Endothelial cell (in vitro differentiated cells): ENCODE measurements at regions not wholly inside any gene's neighbourhood (a gene's known extent, or its start where the extent isn't known, plus 50 kb on each side); places are given as distances from the start of the nearest gene placed in this dataset.

Source experiments
- DNase-seq: peaks from one replicate; pipeline ENCODE4 v3.0.0; 2021; ENCODE audit warnings: low spot score
- H3K27ac Mint-ChIP-seq: one replicate; pipeline ENCODE4 v1.8.0; 2021; ENCODE audit warnings: mixed read lengths, inconsistent platforms; ENCODE audit not compliant: unreplicated experiment
- H3K27me3 Mint-ChIP-seq: one replicate; pipeline ENCODE4 v1.8.0; 2021; ENCODE audit warnings: mild to moderate bottlenecking, moderate library complexity, mixed read lengths, inconsistent platforms; ENCODE audit not compliant: unreplicated experiment
- H3K36me3 Mint-ChIP-seq: one replicate; pipeline ENCODE4 v1.8.0; 2021; ENCODE audit warnings: mild to moderate bottlenecking, low read depth, mixed read lengths, inconsistent platforms; ENCODE audit not compliant: unreplicated experiment
- H3K4me1 Mint-ChIP-seq: one replicate; pipeline ENCODE4 v1.8.0; 2021; ENCODE audit warnings: mild to moderate bottlenecking, mixed read lengths, inconsistent platforms; ENCODE audit not compliant: unreplicated experiment
- H3K4me3 Mint-ChIP-seq: one replicate; pipeline ENCODE4 v1.8.0; 2021; ENCODE audit warnings: mild to moderate bottlenecking, mixed read lengths, inconsistent platforms; ENCODE audit not compliant: unreplicated experiment
- H3K9me3 Mint-ChIP-seq: one replicate; pipeline ENCODE4 v1.8.0; 2021; ENCODE audit warnings: mixed read lengths, inconsistent platforms; ENCODE audit not compliant: unreplicated experiment
- TF ChIP-seq, protein P1 (sequence below): fragments of 200-600 bp; sonication (generic); IDR thresholded peaks from one replicate; pipeline ENCODE4 v1.5.0; 2021; ENCODE audit warnings: antibody characterized with exemption; ENCODE audit not compliant: unreplicated experiment

DNA sequence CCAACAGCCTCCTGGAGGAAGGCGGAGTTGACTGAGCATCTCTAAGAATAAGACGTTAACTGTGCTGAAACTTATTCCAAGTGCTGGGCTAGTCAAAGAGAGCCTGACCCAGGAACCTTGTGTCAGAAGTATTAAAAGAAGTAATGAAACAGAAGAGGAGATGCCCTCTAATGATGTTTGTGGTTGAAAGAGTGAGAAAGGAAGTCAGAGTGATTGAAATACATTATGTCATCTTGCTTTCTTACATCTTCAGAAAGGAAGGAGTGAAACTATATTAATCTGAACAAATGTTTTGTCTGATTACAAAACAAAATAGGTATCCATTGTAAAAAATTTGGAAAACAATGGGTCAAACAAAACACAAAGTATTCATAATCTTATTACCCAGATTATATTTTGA lies 460.7 kb downstream of the NTRK2 start:
- H3K9me3 Mint-ChIP-seq = no peaks in the 10 kb centered on the region
- no peak for DNase-seq
- no peak overlapping the region for H3K4me3 Mint-ChIP-seq
- H3K27ac Mint-ChIP-seq = no peak overlapping the region
- H3K27me3 Mint-ChIP-seq = no peaks in the 10 kb centered on the region
- H3K36me3 Mint-ChIP-seq = no peaks in the 10 kb centered on the region
- no peaks in the 10 kb centered on the region for H3K4me1 Mint-ChIP-seq
- TF ChIP-seq, protein P1, sequence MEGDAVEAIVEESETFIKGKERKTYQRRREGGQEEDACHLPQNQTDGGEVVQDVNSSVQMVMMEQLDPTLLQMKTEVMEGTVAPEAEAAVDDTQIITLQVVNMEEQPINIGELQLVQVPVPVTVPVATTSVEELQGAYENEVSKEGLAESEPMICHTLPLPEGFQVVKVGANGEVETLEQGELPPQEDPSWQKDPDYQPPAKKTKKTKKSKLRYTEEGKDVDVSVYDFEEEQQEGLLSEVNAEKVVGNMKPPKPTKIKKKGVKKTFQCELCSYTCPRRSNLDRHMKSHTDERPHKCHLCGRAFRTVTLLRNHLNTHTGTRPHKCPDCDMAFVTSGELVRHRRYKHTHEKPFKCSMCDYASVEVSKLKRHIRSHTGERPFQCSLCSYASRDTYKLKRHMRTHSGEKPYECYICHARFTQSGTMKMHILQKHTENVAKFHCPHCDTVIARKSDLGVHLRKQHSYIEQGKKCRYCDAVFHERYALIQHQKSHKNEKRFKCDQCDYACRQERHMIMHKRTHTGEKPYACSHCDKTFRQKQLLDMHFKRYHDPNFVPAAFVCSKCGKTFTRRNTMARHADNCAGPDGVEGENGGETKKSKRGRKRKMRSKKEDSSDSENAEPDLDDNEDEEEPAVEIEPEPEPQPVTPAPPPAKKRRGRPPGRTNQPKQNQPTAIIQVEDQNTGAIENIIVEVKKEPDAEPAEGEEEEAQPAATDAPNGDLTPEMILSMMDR = no peak

DNA sequence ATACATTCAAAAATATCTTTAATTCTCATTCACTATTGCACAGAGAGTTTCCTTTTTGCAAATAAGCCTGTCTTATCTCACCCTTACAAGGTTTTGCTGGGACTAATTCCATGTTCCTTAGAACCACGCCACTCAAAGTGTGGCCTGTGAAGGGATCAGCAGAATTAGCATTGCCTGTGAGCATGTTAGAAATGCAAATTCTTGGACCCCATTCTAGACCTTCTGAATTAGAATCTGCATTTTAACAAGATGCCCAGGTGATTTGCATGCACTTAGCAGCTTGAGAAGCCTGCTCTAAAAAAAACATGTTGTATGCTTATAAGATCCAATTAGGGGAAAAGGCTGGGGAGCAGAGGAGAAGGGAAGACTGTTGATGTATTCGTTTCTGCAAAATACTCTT lies 460.0 kb downstream of the NTRK2 start:
- Mint-ChIP-seq H3K4me1 (no peaks in the 10 kb centered on the region), H3K36me3 (no peaks in the 10 kb centered on the region), H3K4me3 (no peak overlapping the region), H3K9me3 (no peaks in the 10 kb centered on the region), H3K27me3 (no peaks in the 10 kb centered on the region), H3K27ac (no peak overlapping the region)
- TF ChIP-seq, protein P1 = no peak
- DNase-seq = no peak

DNA sequence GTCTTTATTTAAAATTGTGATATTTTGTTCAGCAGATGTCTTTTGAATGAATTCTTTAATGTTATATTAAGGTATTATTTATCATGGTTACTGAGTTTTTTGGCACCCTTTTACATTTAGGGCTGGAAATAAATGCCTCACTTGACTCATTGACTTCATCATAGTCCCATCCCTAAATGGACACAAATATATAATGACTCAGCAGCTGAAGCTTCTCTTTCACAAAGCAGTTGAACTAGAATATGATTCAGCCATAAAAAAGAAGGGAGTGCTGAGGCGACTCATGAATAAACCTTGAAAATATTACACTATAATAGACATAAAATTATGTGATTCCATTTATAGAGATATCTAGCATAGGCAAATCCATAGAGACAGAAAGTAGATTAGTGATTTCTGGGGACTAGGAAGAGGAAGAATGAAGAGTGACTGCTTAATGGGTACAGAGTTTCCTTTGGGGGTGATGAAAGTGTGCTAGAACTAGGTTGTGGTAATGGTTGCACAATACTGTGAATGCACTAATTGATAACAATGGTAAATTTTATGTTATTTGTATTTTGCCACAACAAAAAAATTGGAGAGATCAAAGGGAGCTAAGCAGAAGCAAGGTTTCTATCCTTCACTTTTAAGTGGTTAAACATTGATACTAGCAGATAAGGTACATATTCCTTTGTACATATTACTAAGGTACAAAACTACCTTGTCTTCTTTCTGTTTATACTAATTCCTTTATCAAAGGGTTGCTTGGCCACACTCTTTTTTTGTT lies 449.6 kb downstream of the NTRK2 start:
- no peaks in the 10 kb centered on the region for H3K4me1 Mint-ChIP-seq
- H3K4me3 Mint-ChIP-seq = no peak overlapping the region
- TF ChIP-seq, protein P1 = no peak
- H3K36me3 Mint-ChIP-seq = no peaks in the 10 kb centered on the region
- no peaks in the 10 kb centered on the region for H3K9me3 Mint-ChIP-seq
- H3K27ac Mint-ChIP-seq = no peak overlapping the region
- H3K27me3 Mint-ChIP-seq = no peaks in the 10 kb centered on the region
- no peak for DNase-seq

DNA sequence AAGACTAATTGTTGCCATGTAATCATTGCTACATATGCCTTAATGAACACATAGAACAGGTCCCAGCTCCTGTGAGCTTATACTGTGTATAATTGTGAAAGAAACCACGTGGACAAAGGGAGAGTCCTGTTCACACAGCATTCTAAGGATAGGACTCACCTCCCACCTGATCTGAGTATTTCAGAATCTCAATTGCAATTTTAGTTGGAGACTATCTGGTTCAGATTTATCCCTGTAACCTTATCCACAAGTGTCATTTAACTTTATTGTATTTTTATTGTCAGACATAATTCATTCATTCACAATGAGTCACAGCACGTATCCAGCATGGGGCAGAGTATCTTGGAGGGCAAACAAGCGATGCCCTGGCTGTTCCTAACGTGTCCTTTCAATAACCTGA lies 448.3 kb downstream of the NTRK2 start:
- TF ChIP-seq, protein P1 = no peak
- Mint-ChIP-seq H3K9me3 (no peaks in the 10 kb centered on the region), H3K4me1 (no peaks in the 10 kb centered on the region), H3K4me3 (no peak overlapping the region), H3K27me3 (no peaks in the 10 kb centered on the region), H3K27ac (no peak overlapping the region), H3K36me3 (no peaks in the 10 kb centered on the region)
- DNase-seq = no peak

DNA sequence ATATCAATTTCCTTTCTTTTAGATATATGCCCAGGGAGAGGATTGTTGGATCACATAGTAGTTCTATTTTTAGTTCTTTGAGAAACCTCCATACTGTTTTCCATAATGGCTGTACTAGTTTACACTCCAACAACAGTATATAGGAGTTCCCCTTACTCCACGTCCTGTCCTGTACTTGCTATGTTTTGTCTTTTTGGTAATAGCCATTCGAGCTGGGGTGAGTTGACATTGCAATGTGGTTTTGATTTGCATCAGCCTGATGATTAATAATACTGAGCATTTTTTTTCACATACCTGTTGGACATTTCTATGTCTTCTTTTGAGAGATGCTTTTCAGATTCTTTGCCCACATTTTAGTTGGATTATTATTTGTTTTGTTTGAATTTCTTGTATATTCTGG lies 445.9 kb downstream of the NTRK2 start:
- TF ChIP-seq, protein P1 = no peak
- Mint-ChIP-seq H3K4me3 (no peak overlapping the region), H3K4me1 (no peaks in the 10 kb centered on the region), H3K27ac (no peak overlapping the region), H3K36me3 (no peaks in the 10 kb centered on the region), H3K27me3 (no peaks in the 10 kb centered on the region), H3K9me3 (no peaks in the 10 kb centered on the region)
- no peak for DNase-seq
